Ishikawa (cell line): ENCODE measurements at regions not wholly inside any gene's neighbourhood (a gene's known extent, or its start where the extent isn't known, plus 50 kb on each side); places are given as distances from the start of the nearest gene placed in this dataset.

ENCODE experiments used
- CEBPB ChIP-seq: IDR thresholded peaks from 2 replicates; pipeline ENCODE4 v1.6.1; 2012
- CREB1 ChIP-seq: IDR thresholded peaks from 2 replicates; pipeline ENCODE4 v1.6.1; 2012; ENCODE audit warnings: low read depth
- EGR1 ChIP-seq: IDR thresholded peaks from 2 replicates; pipeline ENCODE4 v1.6.1; 2012
- EP300 ChIP-seq: IDR thresholded peaks from 2 replicates; pipeline ENCODE4 v1.6.1; 2012; ENCODE audit warnings: borderline replicate concordance
- FOXM1 ChIP-seq: IDR thresholded peaks from 2 replicates; pipeline ENCODE4 v1.6.1; 2012; ENCODE audit warnings: low read depth, borderline replicate concordance
- NFIC ChIP-seq: IDR thresholded peaks from 2 replicates; pipeline ENCODE4 v1.6.1; 2012
- RAD21 ChIP-seq: IDR thresholded peaks from 2 replicates; pipeline ENCODE4 v1.6.1; 2012; ENCODE audit warnings: low read depth
- REST ChIP-seq: IDR thresholded peaks from 2 replicates; pipeline ENCODE4 v1.6.1; 2012; ENCODE audit warnings: low read depth, mild to moderate bottlenecking
- TAF1 ChIP-seq: IDR thresholded peaks from 2 replicates; pipeline ENCODE4 v1.6.1; 2012; ENCODE audit warnings: low read depth, mild to moderate bottlenecking
- TCF12 ChIP-seq: IDR thresholded peaks from 2 replicates; pipeline ENCODE4 v1.6.1; 2012; ENCODE audit warnings: low read depth
- TEAD4 ChIP-seq: IDR thresholded peaks from 2 replicates; pipeline ENCODE4 v1.6.1; 2012
- USF1 ChIP-seq: IDR thresholded peaks from 2 replicates; pipeline ENCODE4 v1.6.1; 2012
- YY1 ChIP-seq: IDR thresholded peaks from 2 replicates; pipeline ENCODE4 v1.6.1; 2012; ENCODE audit warnings: low read depth
- ZBTB7A ChIP-seq: IDR thresholded peaks from 2 replicates; pipeline ENCODE4 v1.6.1; 2012; ENCODE audit warnings: low read depth
- TF ChIP-seq, protein P1 (sequence below): IDR thresholded peaks from 2 replicates; pipeline ENCODE4 v1.6.1; 2012

GRCh38 chr16:76787394-76787793 is 403.6 kb upstream of the MON1B start:
- TF ChIP-seq EGR1 (no peak), NFIC (no peak)

- no peak for TF ChIP-seq EGR1
- no peak for TF ChIP-seq CREB1
- TF ChIP-seq TEAD4: no peak
- no peak for TF ChIP-seq YY1
- TF ChIP-seq CEBPB: no peak
- no peak for TF ChIP-seq USF1
- TF ChIP-seq FOXM1: no peak
- no peak for TF ChIP-seq NFIC
- TF ChIP-seq, protein P1, sequence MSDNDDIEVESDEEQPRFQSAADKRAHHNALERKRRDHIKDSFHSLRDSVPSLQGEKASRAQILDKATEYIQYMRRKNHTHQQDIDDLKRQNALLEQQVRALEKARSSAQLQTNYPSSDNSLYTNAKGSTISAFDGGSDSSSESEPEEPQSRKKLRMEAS: no peak
- no peak for TF ChIP-seq TAF1
- TF ChIP-seq RAD21: no peak
- TF ChIP-seq REST: no peak
- no peak for TF ChIP-seq EP300
- TF ChIP-seq ZBTB7A: no peak
- TF ChIP-seq TCF12: no peak
Observed at GRCh38 chr16:76791151-76791550, 399.8 kb upstream of the MON1B start.

DNA sequence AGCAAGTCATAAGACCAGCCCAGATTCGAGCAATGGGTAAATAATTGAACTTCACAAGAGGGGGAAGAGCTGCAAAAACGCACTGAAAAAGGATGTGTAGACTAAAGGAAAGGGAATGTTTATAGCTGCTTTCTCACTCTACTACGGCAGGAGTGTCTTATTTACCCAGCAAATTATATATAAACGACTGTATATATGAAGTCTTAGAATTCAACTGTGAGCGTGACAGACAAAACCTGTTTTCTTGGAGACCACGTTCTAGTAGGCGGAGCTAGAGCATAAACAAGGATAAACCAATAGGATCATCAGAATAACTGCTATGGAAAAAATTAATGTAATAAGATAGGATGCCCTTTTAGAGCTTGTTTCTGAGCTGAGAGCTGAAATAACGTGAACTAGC is 394.6 kb upstream of the MON1B start:
- TF ChIP-seq FOXM1: no peak
- no peak for TF ChIP-seq TEAD4
- no peak for TF ChIP-seq CEBPB
- TF ChIP-seq TCF12: no peak
- no peak for TF ChIP-seq YY1
- no peak for TF ChIP-seq USF1
- no peak for TF ChIP-seq EP300
- TF ChIP-seq, protein P1: no peak
- TF ChIP-seq ZBTB7A: no peak
- no peak for TF ChIP-seq RAD21
- no peak for TF ChIP-seq CREB1
- no peak for TF ChIP-seq NFIC

DNA sequence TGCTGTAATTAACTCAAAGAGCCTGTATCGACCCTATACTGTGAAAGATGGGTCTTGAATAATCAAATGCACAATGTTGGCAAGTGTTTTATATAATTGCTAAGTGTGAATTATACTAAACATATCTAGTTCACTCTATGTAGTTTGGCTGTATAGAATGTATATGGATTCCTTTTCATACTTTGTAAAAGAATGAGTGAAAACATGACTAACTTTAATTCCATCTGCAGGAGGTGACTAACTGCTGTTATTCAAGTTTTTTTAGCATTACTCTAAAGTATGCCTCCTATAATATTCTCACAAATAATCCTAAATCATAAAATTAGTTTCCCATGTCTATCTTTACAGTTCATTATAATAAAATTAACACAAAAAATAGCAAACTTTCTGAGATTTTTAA is 394.0 kb upstream of the MON1B start:
- TF ChIP-seq CEBPB: no peak
- no peak for TF ChIP-seq TCF12
- TF ChIP-seq USF1: no peak
- TF ChIP-seq ZBTB7A: no peak
- TF ChIP-seq EP300: no peak
- no peak for TF ChIP-seq RAD21
- no peak for TF ChIP-seq YY1
- TF ChIP-seq, protein P1: no peak
- no peak for TF ChIP-seq CREB1
- no peak for TF ChIP-seq TEAD4

GRCh38 chr16:76797457-76797856 is 393.5 kb upstream of the MON1B start:
- no peak for TF ChIP-seq USF1
- TF ChIP-seq CEBPB: no peak
- TF ChIP-seq FOXM1: no peak
- TF ChIP-seq, protein P1: no peak
- no peak for TF ChIP-seq ZBTB7A
- TF ChIP-seq CREB1: no peak
- no peak for TF ChIP-seq TAF1
- no peak for TF ChIP-seq EP300
- no peak for TF ChIP-seq REST
- TF ChIP-seq YY1: no peak
- no peak for TF ChIP-seq TCF12
- TF ChIP-seq TEAD4: no peak
- no peak for TF ChIP-seq NFIC
- TF ChIP-seq EGR1: no peak
- TF ChIP-seq RAD21: no peak
